Neuronal stem cell (in vitro differentiated cells): ENCODE measurements at regions not wholly inside any gene's neighbourhood (a gene's known extent, or its start where the extent isn't known, plus 50 kb on each side); places are given as distances from the start of the nearest gene placed in this dataset.
A peak's percentile ranks its signal among the peaks of the same experiment; 100 is the strongest.

Source experiments
- DNase-seq: peaks from one replicate; pipeline ENCODE4 v3.0.0-alpha.2; 2013; ENCODE audit warnings: low spot score
- H2AFZ ChIP-seq: one replicate; pipeline ENCODE4 v1.6.1; 2013; ENCODE audit warnings: mild to moderate bottlenecking, low read length, inconsistent platforms
- H2AK5ac ChIP-seq: 2 replicates; pipeline ENCODE4 v1.6.1; 2013; ENCODE audit warnings: low read depth, mild to moderate bottlenecking, inconsistent platforms, low read length, moderate library complexity, mixed read lengths
- H2BK120ac ChIP-seq: 2 replicates; pipeline ENCODE4 v1.6.1; 2013; ENCODE audit warnings: low read depth, mild to moderate bottlenecking, inconsistent platforms, low read length, moderate library complexity, mixed read lengths
- H2BK12ac ChIP-seq: one replicate; pipeline ENCODE4 v1.6.1; 2013; ENCODE audit warnings: low read length, inconsistent platforms
- H2BK15ac ChIP-seq: 2 replicates; pipeline ENCODE4 v1.6.1; 2013; ENCODE audit warnings: mild to moderate bottlenecking, low read length, inconsistent platforms, mixed read lengths
- H2BK5ac ChIP-seq: one replicate; pipeline ENCODE4 v1.6.1; 2013; ENCODE audit warnings: inconsistent platforms, mild to moderate bottlenecking, low read length, moderate library complexity
- H3K14ac ChIP-seq: one replicate; pipeline ENCODE4 v1.6.1; 2013; ENCODE audit warnings: low read length, inconsistent platforms
- H3K18ac ChIP-seq: 2 replicates; pipeline ENCODE4 v1.6.1; 2013; ENCODE audit warnings: low read length, inconsistent platforms
- H3K23ac ChIP-seq: 2 replicates; pipeline ENCODE4 v1.6.1; 2013; ENCODE audit warnings: low read depth, mild to moderate bottlenecking, mixed read lengths, low read length, inconsistent platforms; ENCODE audit not compliant: poor library complexity
- H3K27ac ChIP-seq: replicated peaks from 3 replicates; pipeline ENCODE4 v1.5.1; 2013; ENCODE audit warnings: low read length, inconsistent platforms
- H3K27me3 ChIP-seq, 3 experiments: 2 replicates each; pipeline ENCODE4 v1.6.1; 2013; ENCODE audit warnings: low read length in 3 of 3, mild to moderate bottlenecking in 2 of 3, inconsistent platforms in 1 of 3, low read depth in 1 of 3, mixed read lengths in 1 of 3, moderate library complexity in 1 of 3; ENCODE audit not compliant: control insufficient read depth in 3 of 3, insufficient read depth in 3 of 3
- H3K36me3 ChIP-seq, 2 donors: replicated peaks in 1 of 2; 2 replicates each; pipeline ENCODE4 v1.6.1; 2013; ENCODE audit warnings: low read length in 2 of 2; ENCODE audit not compliant: control insufficient read depth in 2 of 2, insufficient read depth in 2 of 2
- H3K4ac ChIP-seq: 2 replicates; pipeline ENCODE4 v1.6.1; 2013; ENCODE audit warnings: inconsistent platforms, mild to moderate bottlenecking, low read length, moderate library complexity
- H3K4me1 ChIP-seq, 2 donors: 1 replicate in 1 of 2; 2 replicates in 1 of 2; pipeline ENCODE4 v1.6.1; 2013; ENCODE audit warnings: low read length in 2 of 2, low read depth in 1 of 2; ENCODE audit not compliant: control insufficient read depth in 2 of 2, insufficient read depth in 1 of 2
- H3K4me2 ChIP-seq: one replicate; pipeline ENCODE4 v1.6.1; 2013; ENCODE audit warnings: mild to moderate bottlenecking, low read length, inconsistent platforms; ENCODE audit not compliant: insufficient read depth, poor library complexity, severe bottlenecking
- H3K4me3 ChIP-seq, 2 donors: 2 replicates each; pipeline ENCODE4 v1.5.1; 2013; ENCODE audit warnings: low read length in 2 of 2, mild to moderate bottlenecking in 2 of 2, inconsistent platforms in 1 of 2, moderate library complexity in 1 of 2
- H3K79me1 ChIP-seq: one replicate; pipeline ENCODE4 v1.6.1; 2013; ENCODE audit warnings: low read depth, mild to moderate bottlenecking, inconsistent platforms, low read length, moderate library complexity
- H3K9ac ChIP-seq: one replicate; pipeline ENCODE4 v1.6.1; 2013; ENCODE audit warnings: mild to moderate bottlenecking, low read depth, low read length, inconsistent platforms; ENCODE audit not compliant: poor library complexity
- H3K9me3 ChIP-seq, 2 donors: replicated peaks in 1 of 2; 2 replicates each; pipeline versions ENCODE3 to v1.6.1; 2013; ENCODE audit warnings: low read length in 2 of 2, mild to moderate bottlenecking in 2 of 2, inconsistent platforms in 1 of 2, low read depth in 1 of 2, mixed read lengths in 1 of 2, moderate library complexity in 1 of 2; ENCODE audit not compliant: control insufficient read depth in 2 of 2, insufficient read depth in 1 of 2
- H4K8ac ChIP-seq: one replicate; pipeline ENCODE4 v1.6.1; 2013; ENCODE audit warnings: low read depth, mild to moderate bottlenecking, inconsistent platforms, low read length, moderate library complexity
- H4K91ac ChIP-seq: one replicate; pipeline ENCODE4 v1.6.1; 2013; ENCODE audit warnings: low read length, low read depth, mild to moderate bottlenecking, inconsistent platforms; ENCODE audit not compliant: poor library complexity
- WGBS, 2 donors: extraction: QIAGEN DNeasy Blood & Tissue Kit; methylation state at CpG; one replicate each; pipeline ENCODE4 v1.1.7; 2013; ENCODE audit warnings: missing lambda C conversion rate in 2 of 2, mixed read lengths in 1 of 2; ENCODE audit not compliant: insufficient read length in 2 of 2, insufficient replicate concordance in 1 of 2; ENCODE audit errors: extremely low coverage in 2 of 2; 5-methylcytosine and 5-hydroxymethylcytosine counted together

- no peak overlapping the region for H3K9ac ChIP-seq
- no peak overlapping the region for H2BK12ac ChIP-seq
- H3K4me2 ChIP-seq: no peak overlapping the region
- DNase-seq: peak; percentile 15
- no peak overlapping the region for H2AK5ac ChIP-seq
- no peak overlapping the region for H3K27ac ChIP-seq
- no peak overlapping the region for H3K4ac ChIP-seq
- no peaks in the 10 kb centered on the region for H3K79me1 ChIP-seq
- H3K4me3 ChIP-seq: no peak overlapping the region
- no peaks in the 10 kb centered on the region for H3K36me3 ChIP-seq
- H2BK15ac ChIP-seq: no peak overlapping the region
- WGBS, 2 donors: no CpG with 5 or more reads among the region's 6 CpGs
- H3K27me3 ChIP-seq: no peaks in the 10 kb centered on the region
- H4K91ac ChIP-seq: no peak overlapping the region
- H3K23ac ChIP-seq: no peak overlapping the region
- no peak overlapping the region for H2AFZ ChIP-seq
- H4K8ac ChIP-seq: no peak overlapping the region
- H2BK5ac ChIP-seq: no peak overlapping the region
- no peak overlapping the region for H3K18ac ChIP-seq
- no peak overlapping the region for H2BK120ac ChIP-seq
- peaks cover 0 to 5% of the 10 kb centered on the region in 2 donors for H3K9me3 ChIP-seq
- H3K4me1 ChIP-seq: peaks cover 0 to 1% of the 10 kb centered on the region in 2 donors
- H3K14ac ChIP-seq: no peak overlapping the region
Observed at GRCh38 chr3:148255981-148256969, 441.4 kb upstream of the AGTR1 start.

DNA sequence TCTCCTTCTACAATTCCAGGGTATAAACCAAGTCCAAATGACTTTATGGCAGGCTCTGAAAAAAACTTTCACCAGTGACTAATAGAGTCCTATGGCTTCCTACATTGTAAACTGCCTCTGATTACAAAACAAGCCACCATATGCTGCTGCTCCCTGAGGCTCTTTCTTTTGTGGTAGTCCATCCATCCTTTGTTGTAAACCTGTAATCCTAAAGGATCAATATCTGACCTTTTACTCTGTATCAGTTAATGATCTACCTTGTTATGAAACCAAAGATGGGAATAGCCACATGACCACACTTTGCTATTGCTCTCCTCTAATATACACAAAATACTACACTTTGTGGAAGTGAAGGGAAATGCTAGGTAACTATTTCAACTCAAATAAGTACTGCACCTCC is 434.7 kb upstream of the AGTR1 start:
- H4K91ac ChIP-seq: no peak overlapping the region
- no peaks in the 10 kb centered on the region for H3K79me1 ChIP-seq
- H3K4ac ChIP-seq: no peak overlapping the region
- no peak overlapping the region for H2BK15ac ChIP-seq
- H3K27me3 ChIP-seq: no peaks in the 10 kb centered on the region
- no peak overlapping the region for H3K14ac ChIP-seq
- DNase-seq: no peak
- no peak overlapping the region for H2AK5ac ChIP-seq
- no peak overlapping the region for H2BK120ac ChIP-seq
- peaks cover 0 to 4% of the 10 kb centered on the region in 2 donors for H3K9me3 ChIP-seq
- H3K4me1 ChIP-seq: no peaks in the 10 kb centered on the region
- no peak overlapping the region for H2BK12ac ChIP-seq
- H3K9ac ChIP-seq: no peak overlapping the region
- no peak overlapping the region for H2AFZ ChIP-seq
- no peak overlapping the region for H4K8ac ChIP-seq
- no peak overlapping the region for H2BK5ac ChIP-seq
- H3K18ac ChIP-seq: no peak overlapping the region
- H3K27ac ChIP-seq: no peak overlapping the region
- H3K36me3 ChIP-seq: no peaks in the 10 kb centered on the region
- H3K4me2 ChIP-seq: no peak overlapping the region
- no peak overlapping the region for H3K23ac ChIP-seq
- no peak overlapping the region for H3K4me3 ChIP-seq

GRCh38 chr3:148265841-148266240 is 431.9 kb upstream of the AGTR1 start:
- WGBS, 2 donors: no CpG with 5 or more reads among the region's 3 CpGs
- Histone ChIP-seq H4K8ac (no peak overlapping the region), H4K91ac (no peak overlapping the region), H3K79me1 (no peaks in the 10 kb centered on the region), H3K4me2 (no peak overlapping the region), H3K9ac (no peak overlapping the region), H2AFZ (no peak overlapping the region), H2BK15ac (no peak overlapping the region), H3K4me1 (no peaks in the 10 kb centered on the region), H3K14ac (no peak overlapping the region), H2BK120ac (no peak overlapping the region), H2BK5ac (no peak overlapping the region), H3K18ac (no peak overlapping the region), H3K9me3 (no peaks in the 10 kb centered on the region), H3K27me3 (no peaks in the 10 kb centered on the region), H2BK12ac (no peak overlapping the region), H3K36me3 (no peaks in the 10 kb centered on the region), H3K4ac (no peak overlapping the region), H2AK5ac (no peak overlapping the region), H3K4me3 (no peak overlapping the region), H3K23ac (no peak overlapping the region), H3K27ac (no peak overlapping the region)
- DNase-seq: no peak

DNA sequence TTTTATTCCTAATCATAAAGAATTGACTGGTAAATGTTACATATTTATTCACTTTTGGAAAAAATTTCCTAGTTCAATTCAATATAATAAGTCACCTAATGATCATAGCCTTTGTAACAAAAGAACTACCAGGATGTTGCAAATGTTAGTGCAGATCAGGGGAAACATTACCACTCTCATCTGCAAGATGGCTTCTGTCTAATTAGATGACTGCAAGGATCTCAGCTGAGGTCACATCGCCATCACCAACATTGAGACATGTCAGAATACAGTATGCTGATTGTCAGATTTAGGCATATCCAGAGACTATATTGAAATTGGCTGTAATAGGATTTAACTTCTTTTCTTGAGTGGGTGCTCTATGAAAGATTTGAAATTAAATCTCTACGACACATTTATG is 431.4 kb upstream of the AGTR1 start:
- Histone ChIP-seq H3K9me3 (no peaks in the 10 kb centered on the region), H3K36me3 (no peaks in the 10 kb centered on the region), H4K8ac (no peak overlapping the region), H3K79me1 (no peaks in the 10 kb centered on the region), H3K4me3 (no peak overlapping the region), H3K14ac (no peak overlapping the region), H3K4me1 (no peaks in the 10 kb centered on the region), H2AK5ac (no peak overlapping the region), H3K4ac (no peak overlapping the region), H3K4me2 (no peak overlapping the region), H2BK12ac (no peak overlapping the region), H4K91ac (no peak overlapping the region), H3K18ac (no peak overlapping the region), H3K27ac (no peak overlapping the region), H2BK5ac (no peak overlapping the region), H3K23ac (no peak overlapping the region), H3K9ac (no peak overlapping the region), H3K27me3 (no peaks in the 10 kb centered on the region), H2AFZ (no peak overlapping the region), H2BK15ac (no peak overlapping the region), H2BK120ac (no peak overlapping the region)
- WGBS, 2 donors: no CpG with 5 or more reads among the region's 2 CpGs
- no peak for DNase-seq
